ENCODE measurements at regions not wholly inside any gene's neighbourhood (a gene's known extent, or its start where the extent isn't known, plus 50 kb on each side); places are given as distances from the start of the nearest gene placed in this dataset.

DNA sequence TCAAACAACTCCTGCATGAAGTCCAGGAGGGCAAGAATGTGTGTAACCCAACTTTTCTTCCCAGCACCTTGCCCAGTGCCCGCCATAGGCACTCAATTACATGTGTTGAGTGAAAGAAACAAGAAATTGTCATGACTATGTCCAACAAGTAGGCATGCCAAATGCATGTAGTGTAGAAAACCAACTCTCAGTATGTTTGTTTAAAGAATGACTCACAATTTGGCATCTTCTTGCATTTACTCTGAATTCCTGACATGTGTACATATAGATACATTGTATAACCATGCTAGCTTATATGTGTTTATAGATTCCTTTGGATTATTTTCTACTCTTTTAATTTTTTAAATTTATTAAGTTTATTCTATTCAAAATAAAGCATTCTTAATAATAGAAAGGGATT is 305.0 kb downstream of the EFNB2 start:
- no peak for DNase-seq

DNA sequence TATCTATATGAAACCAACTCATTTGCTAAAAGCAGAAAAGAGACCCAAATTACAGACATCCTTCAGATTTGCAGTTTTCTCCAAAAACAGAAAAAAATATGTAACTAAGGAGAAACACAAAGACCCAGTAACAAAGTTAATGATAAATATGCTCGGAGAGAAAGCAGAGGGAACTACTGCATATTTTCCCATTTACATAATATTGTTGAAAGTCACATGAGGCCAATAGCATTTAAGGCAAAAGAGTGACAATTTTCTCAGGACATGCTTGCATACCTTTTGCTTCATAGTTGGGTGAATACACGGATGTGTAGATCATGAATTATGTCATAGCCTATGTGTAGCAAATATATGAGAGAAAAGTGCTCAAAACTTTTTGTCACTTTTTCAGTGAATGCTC is 310.3 kb downstream of the EFNB2 start:
- no peak for DNase-seq

DNA sequence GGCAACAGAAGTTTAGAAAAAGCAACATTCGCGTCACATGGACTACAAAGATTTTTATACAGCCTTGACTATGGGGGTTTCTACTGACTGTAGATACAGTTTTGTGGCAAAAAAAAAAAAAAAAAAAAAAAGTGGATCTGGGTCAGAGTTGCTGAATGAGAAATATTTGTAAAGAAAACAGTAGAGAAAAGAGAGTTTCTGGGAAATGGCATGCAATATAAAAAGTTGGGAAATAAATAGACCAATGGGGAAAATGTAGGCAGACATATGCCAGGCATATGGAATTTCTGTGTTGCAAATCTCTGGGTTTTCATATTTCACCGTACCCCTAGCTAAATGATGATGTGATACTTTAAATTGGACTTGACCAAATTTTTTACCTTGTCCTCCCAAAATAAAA is 315.3 kb downstream of the EFNB2 start:
- DNase-seq = no peak

DNA sequence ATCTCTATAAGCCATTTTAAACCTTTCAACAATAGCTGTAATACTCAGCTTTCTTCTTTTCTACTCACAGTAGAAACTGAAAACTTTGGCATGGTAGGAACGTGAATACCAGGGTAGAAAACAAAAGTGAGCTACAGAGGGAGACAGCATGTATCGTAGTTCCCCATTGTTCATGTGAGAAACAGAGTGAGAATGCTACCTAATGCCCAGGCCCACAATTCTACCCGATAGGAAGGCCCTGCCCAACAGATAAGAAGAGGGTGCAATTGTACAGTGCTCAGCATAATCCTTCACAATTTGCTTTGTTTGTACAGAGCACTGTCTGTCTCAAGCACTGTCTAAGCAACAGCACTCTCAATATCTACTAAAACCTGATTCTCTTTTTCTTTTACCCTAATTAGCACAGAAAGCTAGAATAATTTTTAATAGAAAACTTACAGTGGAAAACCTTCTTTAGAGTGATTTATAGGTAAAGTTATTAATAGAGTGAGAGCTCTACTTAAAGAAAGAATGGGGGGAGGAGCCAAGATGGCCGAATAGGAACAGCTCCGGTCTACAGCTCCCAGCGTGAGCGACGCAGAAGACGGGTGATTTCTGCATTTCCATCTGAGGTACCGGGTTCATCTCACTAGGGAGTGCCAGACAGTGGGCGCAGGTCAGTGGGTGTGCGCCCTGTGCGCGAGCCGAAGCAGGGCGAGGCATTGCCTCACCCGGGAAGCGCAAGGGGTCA is 322.3 kb downstream of the EFNB2 start:
- DNase-seq = no peak

DNA sequence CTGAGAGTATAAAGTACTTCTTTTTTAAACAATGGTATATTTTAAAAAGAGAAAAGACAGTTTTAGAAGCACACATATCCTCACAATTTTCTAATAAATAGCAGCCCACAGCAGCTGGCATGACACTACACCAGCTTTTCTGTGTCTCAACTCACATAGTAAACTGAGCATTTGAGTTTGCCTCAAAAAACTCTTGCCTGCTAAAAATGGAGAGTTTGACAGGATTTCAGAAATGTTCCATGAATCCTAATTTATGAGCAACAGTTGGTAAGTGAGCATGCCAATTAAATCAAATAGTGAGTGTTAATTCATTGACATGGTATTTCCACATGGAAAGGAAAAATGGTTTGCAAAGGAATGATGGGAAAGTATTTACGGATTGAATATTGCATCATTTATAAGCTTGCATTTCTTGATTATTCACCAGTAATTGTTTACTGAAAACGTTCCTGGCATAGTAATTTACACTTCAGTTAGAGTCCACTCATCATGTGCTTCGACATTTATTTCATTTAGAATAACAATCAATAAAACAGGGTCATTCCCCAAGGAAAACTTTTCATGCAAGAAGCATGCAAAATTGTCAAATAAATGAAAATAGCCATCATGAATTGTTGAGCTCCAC is 323.0 kb downstream of the EFNB2 start:
- DNase-seq = no peak

DNA sequence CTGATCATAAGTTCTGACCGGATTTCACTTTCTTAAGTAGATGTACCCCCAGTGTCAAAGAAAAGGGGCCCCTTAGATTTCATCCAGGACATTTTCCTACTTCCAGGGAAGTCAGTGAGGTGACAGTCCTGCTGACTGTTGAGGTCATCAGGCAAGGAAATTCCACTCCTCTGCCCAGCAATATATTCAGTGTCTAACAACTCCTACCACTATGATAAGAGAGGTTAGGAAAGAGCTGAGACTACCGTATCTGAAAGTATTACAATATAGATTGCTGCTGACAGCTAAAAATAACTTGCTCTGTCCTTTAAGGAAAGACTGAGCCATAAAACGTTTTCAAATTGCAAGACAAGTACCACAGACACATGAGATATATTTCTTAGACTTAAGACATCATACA is 325.1 kb downstream of the EFNB2 start:
- no peak for DNase-seq

DNA sequence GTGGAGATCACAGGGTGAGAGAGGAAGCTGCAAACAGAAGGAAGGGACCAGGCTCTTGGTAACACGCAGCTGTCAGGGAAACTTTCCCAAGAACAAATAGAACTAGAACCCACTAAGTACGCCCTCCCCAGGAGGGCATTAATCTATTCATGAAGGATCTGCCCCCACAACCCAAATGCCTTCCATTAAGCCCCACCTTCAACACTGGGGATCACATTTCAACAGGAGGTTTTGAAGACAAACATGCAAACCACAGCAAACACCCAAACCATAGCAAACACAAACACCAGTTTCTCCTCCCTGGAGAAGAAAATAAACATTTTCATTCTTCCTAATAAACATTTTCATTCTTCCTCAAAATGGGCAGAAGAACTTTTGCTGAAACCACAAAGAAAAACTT is 329.6 kb downstream of the EFNB2 start:
- no peak for DNase-seq

DNA sequence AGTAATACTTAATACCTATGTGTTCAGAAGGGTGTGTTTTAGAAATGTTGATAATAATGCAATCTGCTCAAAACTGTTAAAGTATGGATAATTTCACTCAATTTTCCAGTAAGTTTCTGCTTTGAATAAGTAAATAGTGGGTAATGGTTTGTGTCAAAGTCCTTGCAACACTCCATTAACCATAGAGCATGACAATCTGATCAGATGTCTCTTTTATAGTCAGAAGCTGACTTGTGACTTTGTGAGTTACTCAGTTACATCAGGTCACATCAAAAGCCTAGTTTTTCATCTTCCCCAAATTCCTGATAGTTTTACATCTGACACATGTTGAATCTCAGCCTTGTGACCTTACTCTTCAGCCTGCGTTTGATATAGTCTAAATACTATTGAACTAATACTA is 338.0 kb downstream of the EFNB2 start:
- DNase-seq = no peak

DNA sequence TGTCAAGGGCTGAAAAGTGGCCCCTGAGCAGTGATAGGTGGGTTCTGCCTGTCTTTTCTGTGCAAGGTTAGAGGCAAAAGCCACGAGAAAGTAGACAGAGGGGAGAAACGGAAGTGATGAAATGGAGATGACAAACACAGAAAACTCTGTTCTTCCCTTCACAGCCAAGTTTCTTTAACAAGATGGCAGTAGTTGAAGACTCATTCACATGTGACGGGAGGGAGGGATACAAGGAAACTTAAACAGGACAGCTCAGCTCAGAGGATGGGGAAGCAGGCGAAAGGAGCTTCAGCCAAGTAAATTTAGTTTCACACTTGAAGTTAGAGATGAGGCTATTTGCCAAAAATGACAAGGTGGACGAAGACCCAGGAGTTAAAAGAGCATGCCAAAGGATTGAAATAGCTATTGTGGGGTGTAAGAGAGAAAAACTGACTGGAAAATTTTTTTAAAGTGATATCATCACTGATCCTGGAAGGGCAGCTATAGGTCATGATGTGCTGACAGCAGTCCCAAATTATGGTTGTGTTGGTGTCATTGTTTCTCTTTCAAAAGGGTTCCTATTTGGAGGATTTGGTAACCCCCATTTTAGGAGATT is 347.9 kb downstream of the EFNB2 start:
- DNase-seq = no peak

DNA sequence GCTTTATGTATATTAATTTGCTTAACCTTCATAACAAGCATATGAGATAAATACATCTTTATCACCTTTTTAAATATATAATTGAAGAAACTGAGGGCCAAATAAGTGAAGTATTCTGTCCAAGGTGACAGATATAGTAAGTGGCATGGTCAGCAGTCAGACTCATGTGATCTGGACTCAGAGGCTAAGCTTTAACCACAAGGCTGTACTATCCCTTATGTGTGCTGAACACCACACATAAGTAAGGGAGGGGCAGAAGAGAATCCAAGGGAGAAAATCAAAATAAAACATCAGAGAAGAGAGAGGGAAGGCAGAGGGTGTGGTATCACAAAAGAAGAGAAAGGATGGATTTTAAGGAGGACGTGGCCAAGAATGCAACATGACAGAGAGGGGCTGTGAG is 348.4 kb downstream of the EFNB2 start:
- no peak for DNase-seq

DNA sequence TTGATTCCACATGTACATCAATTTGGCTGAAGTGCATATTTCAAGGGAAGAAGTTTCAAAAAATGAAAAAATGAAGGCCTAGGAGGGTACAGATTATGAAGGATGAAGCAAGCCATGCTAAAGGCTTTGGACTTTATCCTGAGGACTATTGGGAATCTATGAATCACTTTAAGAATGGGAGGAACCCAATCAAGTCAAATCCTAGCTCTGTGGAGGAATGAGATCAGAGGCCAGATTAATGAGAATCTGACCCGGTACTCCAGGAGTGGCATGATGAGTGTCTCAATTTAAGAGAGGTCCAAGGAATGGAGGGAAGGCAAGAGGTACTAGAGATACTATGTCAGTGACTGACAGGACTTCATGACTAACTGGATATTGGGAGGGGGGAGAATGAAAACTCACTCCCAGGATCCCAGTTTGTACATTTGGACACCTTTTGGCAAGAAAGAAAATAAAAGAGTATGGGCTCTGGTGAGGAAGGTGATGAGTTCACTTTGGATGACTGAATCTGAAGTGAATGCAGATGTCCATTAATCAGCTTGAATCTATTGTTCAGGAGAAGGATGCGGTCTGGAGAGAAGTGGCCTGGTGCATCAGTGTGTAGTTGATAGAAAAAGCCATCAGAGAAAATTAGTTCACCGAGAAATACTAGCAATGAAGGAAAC is 349.0 kb downstream of the EFNB2 start:
- DNase-seq = no peak

DNA sequence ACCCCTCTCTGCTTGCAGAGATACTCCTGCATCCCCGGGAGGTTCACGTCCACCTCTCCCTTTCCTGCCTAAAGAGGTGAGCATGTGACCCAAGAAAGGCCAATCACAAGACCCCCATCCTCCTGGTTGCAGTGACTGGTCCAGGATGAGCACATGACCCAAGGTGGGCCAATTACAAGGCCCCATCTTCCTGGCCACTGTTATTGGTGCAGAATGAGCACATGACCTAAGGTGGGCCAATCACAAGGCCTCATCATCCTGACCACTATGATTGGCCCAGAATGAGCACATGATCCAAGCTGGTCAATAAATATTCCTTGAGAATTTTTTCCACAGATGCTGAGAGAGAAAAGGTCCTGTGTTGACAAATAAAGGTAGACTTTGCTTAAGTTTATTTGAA is 350.7 kb downstream of the EFNB2 start:
- no peak for DNase-seq

DNA sequence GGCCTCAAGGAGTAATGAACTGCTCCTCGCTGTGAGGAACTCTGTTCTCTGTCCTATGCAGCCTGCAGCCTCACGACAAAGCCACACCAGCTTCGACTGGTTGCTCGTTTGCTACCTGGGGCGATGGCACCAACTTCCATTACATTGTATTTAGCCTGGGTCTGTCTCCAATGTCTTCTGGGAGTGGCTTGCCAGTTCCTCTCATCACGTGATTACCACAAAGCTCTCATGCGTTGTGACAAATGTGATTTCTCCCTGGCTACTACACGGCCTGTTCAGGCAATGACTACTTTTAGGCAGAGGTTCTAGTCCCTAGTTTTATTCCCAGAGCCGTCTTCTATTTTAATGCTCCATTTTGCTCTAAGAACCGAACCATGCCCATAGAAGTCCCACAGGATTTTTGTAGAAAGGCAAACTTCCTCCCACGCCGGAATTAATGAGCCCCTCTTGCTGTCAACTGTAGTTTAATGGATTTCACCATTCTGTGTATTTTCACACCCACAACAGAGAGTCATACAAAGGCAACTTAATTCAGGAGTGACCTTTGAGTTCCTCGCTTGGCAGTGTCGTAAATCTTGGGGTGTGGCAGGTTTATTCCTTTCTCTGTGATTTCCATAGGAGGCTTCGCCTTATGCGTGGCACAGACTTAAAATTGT is 351.9 kb downstream of the EFNB2 start:
- no peak for DNase-seq

DNA sequence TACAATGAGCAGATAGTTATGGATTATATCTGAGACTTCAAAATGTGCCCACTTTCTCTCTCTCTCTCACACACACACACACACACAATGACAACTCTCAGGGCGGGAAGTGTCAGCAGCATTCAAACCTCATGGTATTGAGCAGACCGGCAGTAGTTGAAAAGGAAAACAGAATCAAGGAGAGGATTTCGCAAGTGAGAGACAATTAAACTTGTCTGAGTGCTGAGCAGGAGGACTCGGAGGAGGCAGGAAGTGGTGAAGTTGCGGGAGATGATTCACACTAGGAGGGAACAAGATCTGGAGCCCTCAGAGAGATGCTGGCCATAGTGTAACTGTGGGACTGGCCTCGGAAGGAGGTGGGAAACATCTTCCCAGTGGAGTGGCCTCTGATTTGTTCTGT is 353.1 kb downstream of the EFNB2 start:
- DNase-seq = no peak

DNA sequence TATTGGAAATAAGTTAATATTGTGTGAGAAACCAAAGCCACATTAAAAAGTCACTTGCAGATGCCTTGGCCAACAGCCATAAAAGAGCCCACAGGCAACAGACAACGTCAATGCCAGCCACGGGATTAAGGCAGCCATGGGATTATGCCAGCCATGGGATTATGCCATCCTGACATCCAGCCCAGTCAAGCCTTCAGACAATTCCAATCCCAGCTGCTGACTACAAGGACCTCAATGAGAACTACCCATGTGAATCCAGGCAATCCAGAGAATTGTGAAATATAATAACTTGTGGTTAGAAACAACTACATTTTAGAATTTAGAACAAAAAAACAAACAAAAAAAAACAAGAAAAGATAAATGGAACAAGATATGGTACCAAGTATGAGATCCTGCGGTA is 356.6 kb downstream of the EFNB2 start:
- DNase-seq = no peak

DNA sequence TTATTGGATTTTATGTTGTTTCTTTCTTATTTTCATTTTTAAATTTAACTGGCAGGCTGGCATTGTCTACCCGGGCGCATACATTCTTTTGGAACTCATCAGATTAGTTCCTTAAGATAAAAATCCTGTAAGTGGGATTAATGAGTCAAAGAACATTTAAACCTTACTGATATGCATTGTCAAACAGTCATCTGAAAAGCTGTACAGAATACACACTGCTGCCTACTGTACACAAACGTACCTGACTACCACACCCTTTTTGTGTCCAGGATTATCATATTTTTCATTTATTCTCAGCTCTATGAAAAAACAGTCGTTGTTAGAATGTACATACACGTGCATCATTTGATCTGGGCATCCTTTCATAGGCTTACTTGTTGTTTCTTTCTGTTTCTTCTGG is 358.3 kb downstream of the EFNB2 start:
- no peak for DNase-seq

DNA sequence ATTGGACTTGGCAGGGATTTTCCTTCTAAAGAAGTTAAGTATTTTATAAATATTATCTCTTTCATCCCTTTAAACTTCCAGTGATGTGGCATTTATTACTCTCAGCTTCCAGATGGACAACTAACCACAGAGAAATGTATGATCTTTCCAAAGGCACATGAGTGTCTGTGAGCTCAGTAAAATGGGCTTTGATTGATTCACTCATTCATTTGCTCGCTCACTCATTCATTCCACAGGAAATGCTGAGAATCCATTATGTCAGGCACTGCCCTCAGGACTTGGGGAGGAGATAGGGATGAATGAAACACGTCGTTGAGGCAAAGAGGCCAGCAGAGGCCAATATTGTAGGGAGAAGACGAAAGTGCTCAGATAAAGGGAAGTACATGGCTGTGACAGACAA is 359.3 kb downstream of the EFNB2 start:
- DNase-seq = no peak

DNA sequence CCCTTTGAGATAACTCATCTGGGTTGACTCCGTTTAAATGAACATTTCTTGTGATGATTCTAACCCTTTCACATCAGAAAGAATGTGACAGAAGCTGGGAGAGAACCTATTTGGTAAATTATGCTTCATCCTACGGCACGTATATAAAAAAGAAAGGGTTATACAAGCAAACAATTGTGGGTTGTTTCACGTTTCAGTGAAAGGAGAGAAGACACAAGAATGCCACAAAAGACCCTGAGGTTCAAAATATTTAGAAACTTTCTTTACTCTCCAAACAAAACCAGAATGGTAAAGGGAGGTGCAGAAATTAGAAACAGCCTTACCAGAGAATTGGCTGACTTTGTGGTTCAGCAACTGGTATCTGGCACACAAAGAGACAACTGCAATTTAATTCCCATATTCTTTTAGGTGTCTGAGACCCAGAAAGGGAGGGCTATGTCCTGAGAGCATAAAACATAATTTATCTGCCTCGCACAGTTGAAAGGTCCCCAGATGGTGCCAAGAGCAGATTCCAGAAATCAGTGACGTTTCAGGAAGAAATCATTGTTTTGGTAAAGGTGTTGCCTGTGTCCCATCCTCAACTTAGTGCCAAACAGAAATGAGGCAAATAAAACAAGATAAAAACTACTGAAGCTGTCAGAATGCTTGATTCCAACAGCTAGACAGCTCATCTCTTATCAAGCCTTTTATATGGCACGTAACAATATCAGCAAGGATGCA is 361.4 kb downstream of the EFNB2 start:
- DNase-seq = no peak

DNA sequence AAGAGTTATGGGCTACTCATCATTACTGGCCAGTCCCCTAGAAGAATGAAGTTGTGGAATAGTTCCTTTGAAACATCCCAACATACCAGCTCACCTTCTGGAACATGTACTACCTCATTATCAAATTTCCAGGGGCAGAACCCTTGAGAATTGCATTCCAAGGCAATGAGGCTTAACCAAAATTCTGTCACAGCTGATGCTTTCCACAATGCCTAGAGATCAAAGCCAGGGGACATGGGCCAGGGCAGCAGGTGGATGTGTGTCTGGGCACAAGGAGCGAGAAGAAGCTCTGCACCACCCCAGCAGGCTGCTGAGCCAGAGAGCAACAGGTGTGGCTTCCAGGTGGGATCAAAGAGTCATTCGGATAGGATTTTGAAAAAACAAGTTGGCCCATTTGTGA is 362.1 kb downstream of the EFNB2 start:
- DNase-seq = no peak

DNA sequence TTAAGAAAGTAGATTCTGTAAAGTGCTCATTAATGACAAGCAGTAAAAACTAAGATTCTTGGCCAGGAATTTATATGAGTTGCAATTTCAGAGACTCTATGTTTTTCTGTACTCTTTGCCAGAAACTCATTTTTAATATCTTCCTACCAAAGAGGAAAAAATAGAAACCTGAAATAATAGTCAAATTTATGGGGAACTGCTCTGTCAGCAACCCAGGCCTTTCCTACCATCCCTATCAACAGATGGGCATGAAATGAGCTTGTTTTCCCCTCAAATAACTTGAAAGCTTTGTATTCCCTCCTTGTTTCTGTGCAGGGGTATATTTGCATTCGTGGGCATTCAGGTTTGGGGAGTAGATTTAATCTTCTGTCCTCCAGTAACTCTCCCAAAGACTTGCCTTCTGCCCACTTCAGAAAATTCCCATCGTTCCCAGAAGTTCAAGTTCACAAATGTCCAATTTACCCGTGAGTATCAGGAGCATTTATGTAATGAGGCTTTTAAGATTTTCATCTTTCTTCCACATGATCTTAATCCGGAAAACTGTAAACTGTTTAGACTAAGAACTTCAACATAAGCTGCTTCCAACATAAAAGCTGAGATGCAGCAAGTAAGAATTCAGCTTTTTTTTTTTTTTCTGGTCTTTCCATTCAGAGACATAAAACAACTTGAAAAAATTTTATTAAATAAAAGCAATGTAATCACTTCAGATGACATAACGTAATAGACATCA is 363.1 kb downstream of the EFNB2 start:
- DNase-seq = no peak

DNA sequence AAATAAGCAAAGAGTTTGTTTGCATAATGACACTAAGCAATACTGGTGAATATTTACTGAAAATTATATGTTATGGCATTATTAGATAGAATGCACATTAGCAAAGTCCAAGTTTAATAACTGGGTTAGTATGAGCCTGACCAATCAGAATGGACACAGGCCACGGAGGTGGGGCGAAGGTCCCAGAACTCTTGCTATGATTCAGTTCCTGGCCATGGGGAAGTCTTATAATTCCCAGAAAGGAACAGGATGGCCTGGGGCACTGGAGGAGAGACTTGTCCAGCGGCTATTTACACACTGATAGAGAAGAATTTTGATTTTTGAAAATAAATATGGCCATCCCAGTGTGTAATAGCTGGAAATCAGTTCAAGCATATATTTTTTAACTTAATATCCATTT is 372.0 kb downstream of the EFNB2 start:
- DNase-seq = no peak

DNA sequence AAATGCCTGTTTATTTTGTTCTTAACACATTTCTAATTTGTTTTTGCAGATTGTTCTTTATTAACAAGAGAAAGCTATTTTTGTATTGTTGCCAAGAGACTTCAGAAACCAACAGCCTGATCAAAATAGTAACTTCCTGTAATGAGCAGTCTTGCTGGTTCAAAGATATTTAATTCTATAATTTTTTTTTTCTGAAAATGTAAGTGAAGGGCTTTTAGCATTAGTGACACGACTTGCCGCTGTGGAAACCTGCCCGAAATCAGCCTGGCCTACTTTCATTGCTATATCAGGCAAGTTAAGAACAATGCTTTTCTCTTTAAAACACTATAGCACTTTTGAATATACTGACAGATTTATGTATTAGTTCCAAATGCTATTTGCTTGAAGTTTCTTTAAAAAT is 374.3 kb downstream of the EFNB2 start:
- DNase-seq = no peak
